GM12878 (cell line): ENCODE measurements at regions not wholly inside any gene's neighbourhood (a gene's known extent, or its start where the extent isn't known, plus 50 kb on each side); places are given as distances from the start of the nearest gene placed in this dataset.

ENCODE experiments used
- ATAC-seq: fragments of 200-7000 bp; cut with Tn5 transposase; 3 replicates; pipeline ENCODE4 v1.9.1; 2020; ENCODE audit warnings: mild to moderate bottlenecking, moderate library complexity
- BruUV-seq: library from RNA; stranded (reverse); fragments of 400-500 nt; replicated peaks from 2 replicates; lab custom pipeline; 2021; lab: Mats Ljungman, UMichigan
- CTCF ChIA-PET: fragments of 300-600 bp; sonication (Branson Sonifier 250); formaldehyde crosslinking; extraction: SDS; loops from one replicate; lab custom pipeline; 2021; ENCODE audit warnings: inconsistent platforms; lab: Yijun Ruan, JAX
- POLR2A ChIA-PET: fragments of 350-600 bp; formaldehyde crosslinking; extraction: SDS; loops from one replicate; lab custom pipeline; 2021; ENCODE audit warnings: inconsistent platforms; lab: Charles Lee
- RAD21 ChIA-PET: fragments of 300-600 bp; sonication (Branson Sonifier 250); formaldehyde crosslinking; loops from one replicate; lab custom pipeline; 2023; ENCODE audit warnings: antibody characterized with exemption; ENCODE audit not compliant: unreplicated experiment; lab: Charles Lee
- SMC1A ChIA-PET: fragments of 300-600 bp; sonication (Branson Sonifier 250); formaldehyde crosslinking; loops from one replicate; lab custom pipeline; 2023; ENCODE audit not compliant: unreplicated experiment, uncharacterized antibody; lab: Charles Lee
- DNase-seq: peaks from one replicate; pipeline ENCODE4 v3.0.0-alpha.2; 2011; ENCODE audit warnings: low read depth, low spot score
- FAIRE-seq: peaks from 3 replicates; lab custom pipeline; 2011; peaks lifted over from hg19 to GRCh38; lab: Jason Lieb, UNC
- H2AFZ ChIP-seq: 2 replicates; pipeline ENCODE4 v1.6.0; 2011; ENCODE audit warnings: low read depth, low read length, control low read depth; ENCODE audit not compliant: control insufficient read depth
- H3K27ac ChIP-seq: 2 replicates; pipeline ENCODE4 v1.5.1; 2011; ENCODE audit warnings: control low read depth; ENCODE audit not compliant: control insufficient read depth, insufficient read depth
- H3K27me3 ChIP-seq, 2 experiments: replicated peaks in 1 of 2; 2 replicates each; pipeline versions ENCODE4 v1.6.0 to v1.6.1; 2011; ENCODE audit warnings: low read length in 1 of 2; ENCODE audit not compliant: control insufficient read depth in 2 of 2, insufficient read depth in 2 of 2
- H3K36me3 ChIP-seq, 2 experiments: 2 replicates each; pipeline ENCODE4 v1.5.1; 2011; ENCODE audit warnings: low read length in 1 of 2; ENCODE audit not compliant: control insufficient read depth in 2 of 2, insufficient read depth in 2 of 2
- H3K4me1 ChIP-seq: 2 replicates; pipeline ENCODE4 v1.6.1; 2011; ENCODE audit warnings: mild to moderate bottlenecking, low read length, moderate library complexity, mixed read lengths; ENCODE audit not compliant: control insufficient read depth, insufficient read depth
- H3K4me2 ChIP-seq: 2 replicates; pipeline ENCODE4 v1.6.0; 2011; ENCODE audit warnings: control low read depth; ENCODE audit not compliant: control insufficient read depth, insufficient read depth
- H3K4me3 ChIP-seq: fragments of 200-600 bp; sonication (generic); 2 replicates; pipeline ENCODE4 v1.5.1; 2016
- H3K79me2 ChIP-seq: 2 replicates; pipeline ENCODE4 v1.6.0; 2011; ENCODE audit warnings: low read length; ENCODE audit not compliant: control insufficient read depth, insufficient read depth
- H3K9ac ChIP-seq: 2 replicates; pipeline ENCODE4 v1.8.0; 2011; ENCODE audit warnings: low read length, control low read depth, mixed read lengths; ENCODE audit not compliant: control insufficient read depth, insufficient read depth
- H3K9me3 ChIP-seq: replicated peaks from 3 replicates; pipeline ENCODE4 v1.5.1; 2011; ENCODE audit warnings: mild to moderate bottlenecking, low read length; ENCODE audit not compliant: control insufficient read depth, insufficient read depth
- H4K20me1 ChIP-seq: 2 replicates; pipeline ENCODE4 v1.6.0; 2011; ENCODE audit not compliant: control insufficient read depth, insufficient read depth
- BRCA1 ChIP-seq: IDR thresholded peaks from 2 replicates; pipeline ENCODE4 v1.6.1; 2011; ENCODE audit warnings: low read depth, low read length, improper control_type of control experiment
- EGR1 ChIP-seq, 2 experiments: IDR thresholded peaks; 1 replicate in 1 of 2; 2 replicates in 1 of 2; pipeline ENCODE4 v1.6.1; 2011 to 2012; ENCODE audit warnings: low read depth in 2 of 2, low read length in 2 of 2, borderline replicate concordance in 1 of 2, mild to moderate bottlenecking in 1 of 2, moderate library complexity in 1 of 2
- HDAC2 ChIP-seq: fragments of 200-600 bp; sonication (generic); IDR thresholded peaks from 2 replicates; pipeline ENCODE4 v1.6.1; 2017
- MLLT1 ChIP-seq: fragments of 450-650 bp; IDR thresholded peaks from 2 replicates; pipeline ENCODE4 v1.6.1; 2016; ENCODE audit warnings: mild to moderate bottlenecking
- POLR2A ChIP-seq: IDR thresholded peaks from 2 replicates; pipeline ENCODE4 v1.6.1; 2011; ENCODE audit warnings: low read depth, mild to moderate bottlenecking, low read length
- WGBS: methylation state at CpG from one replicate; pipeline ENCODE4 v1.1.6; 2016; ENCODE audit warnings: low lambda C conversion rate; ENCODE audit not compliant: insufficient replicate concordance, insufficient coverage; ENCODE audit errors: missing lambda C conversion rate; 5-methylcytosine and 5-hydroxymethylcytosine counted together
- in situ Hi-C: fragments of 300-500 bp; cut with MboI; formaldehyde crosslinking; loops from 9 replicates; pipeline ENCODE4 v1.14.3; 2018; ENCODE audit warnings: mixed read lengths
- intact Hi-C: fragments of 100-400 bp; cut with micrococcal nuclease; formaldehyde crosslinking; loops from one replicate; pipeline ENCODE4 v1.14.2; 2022; ENCODE audit not compliant: unreplicated experiment

GRCh38 chr12:75735853-75736252 lies 224.4 kb upstream of the KRR1 start:
- ATAC-seq = no peak
- Histone ChIP-seq H3K9me3 (no peaks in the 10 kb centered on the region), H3K4me2 (no peak overlapping the region), H2AFZ (no peak overlapping the region), H3K27me3 (no peaks in the 10 kb centered on the region), H3K79me2 (no peaks in the 10 kb centered on the region), H3K4me1 (no peaks in the 10 kb centered on the region), H3K4me3 (no peak overlapping the region), H4K20me1 (no peaks in the 10 kb centered on the region), H3K36me3 (no peaks in the 10 kb centered on the region), H3K27ac (no peak overlapping the region), H3K9ac (no peak overlapping the region)
- ChIA-PET RAD21 (interaction anchor here (1.5 kb wide), 1 partner anchor 94 kb away, joined by 7 read pairs; no protein-coding TSS in a partner anchor), SMC1A (interaction anchor here (0.7 to 1.3 kb wide), 3 partner anchors 14 to 105 kb away, joined by 3 to 4 read pairs (median 3); no protein-coding TSS in a partner anchor), POLR2A (interaction anchor here (0.5 kb wide), 1 partner anchor 94 kb away, joined by 4 read pairs; no protein-coding TSS in a partner anchor), CTCF (no interaction called here)
- intact Hi-C loops = no loop called here
- BruUV-seq = no TSS peak
- WGBS = 43% methylated on average over 1 of the region's 1 CpG
- no peak for FAIRE-seq
- DNase-seq = no peak
- in situ Hi-C loops = no loop called here
- no peak for TF ChIP-seq POLR2A

GRCh38 chr12:75728826-75729225 lies 217.4 kb upstream of the KRR1 start:
- 0% methylated on average over 1 of the region's 1 CpG for WGBS
- no peak for FAIRE-seq
- ChIA-PET SMC1A (interaction anchor here (1.1 to 1.7 kb wide), 2 partner anchors 11 to 18 kb away, joined by 3 to 7 read pairs; no protein-coding TSS in a partner anchor), POLR2A (interaction anchor here (0.5 kb wide), 1 partner anchor 11 kb away, joined by 3 read pairs; no protein-coding TSS in a partner anchor), CTCF (interaction anchor here (1.2 kb wide), 1 partner anchor 201 kb away, joined by 3 read pairs; no protein-coding TSS in a partner anchor), RAD21 (interaction anchor here (0.7 kb wide), 3 partner anchors 8 to 200 kb away, joined by 3 read pairs; no protein-coding TSS in a partner anchor)
- no peak for ATAC-seq
- Histone ChIP-seq H3K9me3 (no peaks in the 10 kb centered on the region), H3K9ac (no peak overlapping the region), H3K4me3 (no peak overlapping the region), H3K4me1 (no peaks in the 10 kb centered on the region), H3K79me2 (no peaks in the 10 kb centered on the region), H3K4me2 (no peak overlapping the region), H3K27ac (no peak overlapping the region), H3K27me3 (no peaks in the 10 kb centered on the region), H3K36me3 (no peaks in the 10 kb centered on the region), H2AFZ (no peak overlapping the region), H4K20me1 (no peaks in the 10 kb centered on the region)
- BruUV-seq = no TSS peak
- no peak for DNase-seq
- in situ Hi-C loops = no loop called here
- intact Hi-C loops = no loop called here
- TF ChIP-seq MLLT1 = no peak
- TF ChIP-seq HDAC2 = no peak
- no peak for TF ChIP-seq EGR1 (IDR thresholded peaks at IDR 0.05; ENCODE audit: borderline replicate concordance in 1 of 2, low read depth in 2 of 2, low read length in 2 of 2)
- no peak for TF ChIP-seq BRCA1
